MM.1S (cell line): ENCODE measurements at regions not wholly inside any gene's neighbourhood (a gene's known extent, or its start where the extent isn't known, plus 50 kb on each side); places are given as distances from the start of the nearest gene placed in this dataset.
A peak's percentile ranks its signal among the peaks of the same experiment; 100 is the strongest.

ENCODE experiments used
- DNase-seq: peaks from one replicate; pipeline ENCODE4 v3.0.0-alpha.2; 2015
- H2AFZ ChIP-seq: fragments of 300-600 bp; sonication (generic); 2 replicates; pipeline ENCODE4 v1.6.0; 2016; ENCODE audit warnings: antibody characterized with exemption, low read length
- H3F3A ChIP-seq: fragments of 300-600 bp; sonication (generic); 2 replicates; pipeline ENCODE4 v1.6.1; 2016; ENCODE audit warnings: mild to moderate bottlenecking, antibody characterized with exemption, low read length, moderate library complexity, mixed read lengths; ENCODE audit not compliant: insufficient read depth
- H3K27ac ChIP-seq: fragments of 300-600 bp; sonication (generic); 2 replicates; pipeline ENCODE4 v1.5.1; 2016; ENCODE audit warnings: mild to moderate bottlenecking, low read length
- H3K27me3 ChIP-seq: fragments of 300-600 bp; sonication (generic); replicated peaks from 2 replicates; pipeline ENCODE4 v1.6.0; 2016; ENCODE audit warnings: low read length; ENCODE audit not compliant: insufficient read depth
- H3K36me3 ChIP-seq: fragments of 300-600 bp; sonication (generic); replicated peaks from 2 replicates; pipeline ENCODE4 v1.6.1; 2016; ENCODE audit warnings: mild to moderate bottlenecking, low read length, mixed read lengths; ENCODE audit not compliant: insufficient read depth
- H3K4me1 ChIP-seq: fragments of 300-600 bp; sonication (generic); 2 replicates; pipeline ENCODE4 v1.6.1; 2016; ENCODE audit warnings: low read length, mixed read lengths
- H3K4me2 ChIP-seq: fragments of 300-600 bp; sonication (generic); 2 replicates; pipeline ENCODE4 v1.6.0; 2016; ENCODE audit warnings: low read depth, low read length
- H3K4me3 ChIP-seq: fragments of 300-600 bp; sonication (generic); 2 replicates; pipeline ENCODE4 v1.5.1; 2016; ENCODE audit warnings: low read length, mixed read lengths
- H3K79me2 ChIP-seq: fragments of 300-600 bp; sonication (generic); 2 replicates; pipeline ENCODE4 v1.6.1; 2016; ENCODE audit warnings: mixed run types, low read length, mixed read lengths
- H3K9ac ChIP-seq: fragments of 300-600 bp; sonication (generic); 2 replicates; pipeline ENCODE4 v1.6.1; 2016; ENCODE audit warnings: low read length, mixed read lengths
- H3K9me2 ChIP-seq: fragments of 300-600 bp; sonication (generic); replicated peaks from 2 replicates; pipeline ENCODE4 v1.6.1; 2016; ENCODE audit warnings: mild to moderate bottlenecking, low read length, mixed read lengths; ENCODE audit not compliant: insufficient read depth
- H3K9me3 ChIP-seq: fragments of 300-600 bp; sonication (generic); replicated peaks from 2 replicates; pipeline ENCODE4 v1.6.1; 2016; ENCODE audit warnings: mild to moderate bottlenecking, low read length, mixed read lengths; ENCODE audit not compliant: insufficient read depth
- H4K20me1 ChIP-seq: fragments of 300-600 bp; sonication (generic); 2 replicates; pipeline ENCODE4 v1.6.1; 2016; ENCODE audit warnings: mild to moderate bottlenecking, low read length, moderate library complexity, mixed read lengths; ENCODE audit not compliant: insufficient read depth
- CTCF ChIP-seq: fragments of 300-600 bp; sonication (generic); IDR thresholded peaks from 2 replicates; pipeline ENCODE4 v1.5.1; 2016; ENCODE audit warnings: antibody characterized with exemption, low read length, mixed read lengths
- EZH2 ChIP-seq: fragments of 300-600 bp; sonication (generic); optimal IDR thresholded peaks from 2 replicates; pipeline ENCODE3; 2017; ENCODE audit warnings: low read depth, mild to moderate bottlenecking, antibody characterized with exemption, low read length, mixed read lengths
- EZH2phosphoT487 ChIP-seq: fragments of 300-600 bp; sonication (generic); IDR thresholded peaks from 2 replicates; pipeline ENCODE4 v1.6.1; 2018; ENCODE audit warnings: antibody characterized with exemption, low read length

DNA sequence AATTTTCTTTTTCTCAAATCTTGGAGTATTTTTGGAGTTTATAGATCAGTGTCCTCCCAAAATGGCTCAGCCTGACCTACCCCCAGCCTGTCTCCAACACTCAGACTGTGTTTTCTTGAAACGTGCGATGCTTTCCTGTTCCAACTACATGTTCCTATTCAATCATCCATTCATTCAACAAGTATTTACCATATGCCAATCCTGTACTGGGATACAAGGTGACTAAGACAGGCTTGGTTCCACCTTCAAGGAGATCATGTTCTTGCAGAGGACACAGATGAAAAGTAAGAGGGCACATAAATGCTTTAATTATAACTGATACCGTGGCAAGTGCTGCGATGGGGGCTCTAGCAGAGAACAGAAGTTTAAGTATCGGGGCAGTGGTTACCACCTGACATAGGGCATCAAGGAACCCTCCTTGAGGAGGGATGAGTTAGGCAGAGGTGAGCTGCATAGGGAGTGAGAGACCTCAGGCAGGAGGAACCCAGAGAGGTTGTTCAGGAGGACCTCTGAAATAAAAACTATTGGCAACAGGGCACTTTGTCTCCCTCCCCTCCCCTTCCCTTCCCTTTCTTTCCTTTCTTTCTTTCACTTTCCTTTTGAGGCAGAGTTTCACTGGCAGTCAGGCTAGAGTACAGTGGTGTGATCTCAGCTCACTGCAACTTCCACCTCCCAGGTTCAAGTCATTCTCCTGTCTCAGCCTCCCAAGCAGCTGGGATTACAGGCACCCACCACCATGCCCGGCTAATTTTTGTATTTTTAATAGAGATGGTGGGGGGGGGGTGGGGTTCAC is 469.0 kb downstream of the EPHA4 start:
- H3F3A ChIP-seq: no peaks in the 10 kb centered on the region
- TF ChIP-seq CTCF (no peak), EZH2phosphoT487 (no peak), EZH2 (no peak)
- no peaks in the 10 kb centered on the region for H3K4me1 ChIP-seq
- H2AFZ ChIP-seq: no peak overlapping the region; the same call in 1 of the 2 replicates
- H3K4me2 ChIP-seq: peak overlapping the region; percentile 6; the same call in 1 of the 2 replicates
- H3K27ac ChIP-seq: no peak overlapping the region
- H3K79me2 ChIP-seq: no peaks in the 10 kb centered on the region
- no peak overlapping the region for H3K4me3 ChIP-seq
- no peaks in the 10 kb centered on the region for H3K36me3 ChIP-seq
- peak; percentile 36 for DNase-seq
- H3K9me3 ChIP-seq: no peaks in the 10 kb centered on the region
- no peak overlapping the region for H3K9ac ChIP-seq
- no peaks in the 10 kb centered on the region for H3K27me3 ChIP-seq
- no peaks in the 10 kb centered on the region for H3K9me2 ChIP-seq
- no peaks in the 10 kb centered on the region for H4K20me1 ChIP-seq

GRCh38 chr2:221103930-221104329 is 468.2 kb downstream of the EPHA4 start:
- no peak overlapping the region for H2AFZ ChIP-seq
- H3F3A ChIP-seq: no peaks in the 10 kb centered on the region
- H3K36me3 ChIP-seq: no peaks in the 10 kb centered on the region
- H3K9me3 ChIP-seq: no peaks in the 10 kb centered on the region
- H3K27ac ChIP-seq: no peak overlapping the region
- H3K4me2 ChIP-seq: no peak overlapping the region
- H3K9me2 ChIP-seq: no peaks in the 10 kb centered on the region
- no peaks in the 10 kb centered on the region for H4K20me1 ChIP-seq
- no peak overlapping the region for H3K4me3 ChIP-seq
- no peak for TF ChIP-seq EZH2
- TF ChIP-seq EZH2phosphoT487: no peak
- no peak for TF ChIP-seq CTCF
- no peak overlapping the region for H3K9ac ChIP-seq
- no peaks in the 10 kb centered on the region for H3K79me2 ChIP-seq
- no peak for DNase-seq
- no peaks in the 10 kb centered on the region for H3K4me1 ChIP-seq
- no peaks in the 10 kb centered on the region for H3K27me3 ChIP-seq

DNA sequence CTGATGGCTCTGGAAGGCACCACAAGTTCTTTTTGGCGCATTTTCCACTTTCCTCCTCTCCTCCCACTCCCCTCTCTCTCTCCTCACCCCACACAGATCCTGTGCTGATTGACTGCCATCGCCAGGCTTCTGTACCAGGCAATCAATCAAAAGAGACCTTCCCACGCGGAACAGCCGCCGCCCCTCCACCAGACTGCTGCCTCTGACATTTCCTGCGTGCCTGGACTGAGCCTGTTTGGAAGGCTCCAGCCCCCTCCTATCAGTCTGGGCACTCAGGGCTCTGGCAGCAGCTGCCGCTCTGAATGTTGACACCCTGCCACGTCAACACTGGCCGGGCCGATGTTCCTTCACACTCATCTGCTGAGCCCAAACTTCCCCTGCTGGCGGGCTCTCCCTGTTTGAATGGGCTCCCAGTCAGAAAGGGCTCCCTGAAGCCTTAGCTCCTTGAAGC is 467.7 kb downstream of the EPHA4 start:
- Histone ChIP-seq H3K9ac (no peak overlapping the region), H3K9me2 (no peaks in the 10 kb centered on the region), H3K4me1 (no peaks in the 10 kb centered on the region), H3K27me3 (no peaks in the 10 kb centered on the region), H3K9me3 (no peaks in the 10 kb centered on the region), H3K4me3 (no peak overlapping the region), H3K27ac (no peak overlapping the region), H3F3A (no peaks in the 10 kb centered on the region), H3K79me2 (no peaks in the 10 kb centered on the region), H4K20me1 (no peaks in the 10 kb centered on the region), H3K36me3 (no peaks in the 10 kb centered on the region), H2AFZ (no peak overlapping the region), H3K4me2 (no peak overlapping the region)
- TF ChIP-seq CTCF (no peak), EZH2phosphoT487 (no peak), EZH2 (no peak)
- DNase-seq: no peak
